GM12875 (cell line): ENCODE measurements at regions not wholly inside any gene's neighbourhood (a gene's known extent, or its start where the extent isn't known, plus 50 kb on each side); places are given as distances from the start of the nearest gene placed in this dataset.
A peak's percentile ranks its signal among the peaks of the same experiment; 100 is the strongest.

ENCODE experiments used
- H3K4me3 ChIP-seq: one replicate; pipeline ENCODE4 v1.5.1; 2011; ENCODE audit warnings: low read depth, low read length, control low read depth
- CTCF ChIP-seq: IDR thresholded peaks from 2 replicates; pipeline ENCODE4 v1.5.1; 2011; ENCODE audit warnings: low read depth, mild to moderate bottlenecking, control low read depth, inconsistent platforms, low read length, moderate library complexity, borderline replicate concordance; ENCODE audit not compliant: insufficient read depth

- no peak for TF ChIP-seq CTCF
- peak overlapping the region; percentile 83 for H3K4me3 ChIP-seq
Observed at GRCh38 chr1:21344750-21345443, 54.6 kb upstream of the ECE1 start.

GRCh38 chr1:21344098-21344749 lies 54.0 kb upstream of the ECE1 start:
- no peak for TF ChIP-seq CTCF
- H3K4me3 ChIP-seq = peak overlapping the region; percentile 83

- H3K4me3 ChIP-seq = peak overlapping the region; percentile 83
- TF ChIP-seq CTCF = no peak
Observed at GRCh38 chr1:21342961-21343838, 52.9 kb upstream of the ECE1 start.

GRCh38 chr1:21341517-21342078 lies 51.3 kb upstream of the ECE1 start:
- no peak overlapping the region for H3K4me3 ChIP-seq
- TF ChIP-seq CTCF = no peak

GRCh38 chr1:21341022-21341421 lies 50.8 kb upstream of the ECE1 start:
- TF ChIP-seq CTCF = no peak
- no peak overlapping the region for H3K4me3 ChIP-seq

- no peak for TF ChIP-seq CTCF
- no peak overlapping the region for H3K4me3 ChIP-seq
Observed at GRCh38 chr1:21340230-21340945, 50.1 kb upstream of the ECE1 start.
